ENCODE measurements at regions not wholly inside any gene's neighbourhood (a gene's known extent, or its start where the extent isn't known, plus 50 kb on each side); places are given as distances from the start of the nearest gene placed in this dataset.

GRCh38 chr1:221309723-221310122 is 430.5 kb downstream of the HLX start:
- no peak for DNase-seq

- no peak for DNase-seq
Measured at GRCh38 chr1:221310180-221310579, 430.9 kb downstream of the HLX start.

GRCh38 chr1:221315330-221315729 is 426.6 kb downstream of the DUSP10 start:
- DNase-seq = no peak

GRCh38 chr1:221316491-221317056 is 425.3 kb downstream of the DUSP10 start:
- no peak for DNase-seq

GRCh38 chr1:221317537-221317936 is 424.4 kb downstream of the DUSP10 start:
- no peak for DNase-seq

GRCh38 chr1:221327954-221328353 is 413.9 kb downstream of the DUSP10 start:
- DNase-seq = no peak

GRCh38 chr1:221328371-221328770 is 413.5 kb downstream of the DUSP10 start:
- no peak for DNase-seq

- DNase-seq = no peak
Measured at GRCh38 chr1:221331273-221332183, 410.4 kb downstream of the DUSP10 start.

GRCh38 chr1:221334062-221334461 is 407.8 kb downstream of the DUSP10 start:
- DNase-seq = no peak

GRCh38 chr1:221335161-221336101 is 406.5 kb downstream of the DUSP10 start:
- peak; percentile 53 for DNase-seq

GRCh38 chr1:221336126-221336525 is 405.8 kb downstream of the DUSP10 start:
- no peak for DNase-seq

GRCh38 chr1:221337106-221337505 is 404.8 kb downstream of the DUSP10 start:
- no peak for DNase-seq

- DNase-seq = no peak
Measured at GRCh38 chr1:221343136-221343535, 398.8 kb downstream of the DUSP10 start.

- DNase-seq = no peak
Measured at GRCh38 chr1:221343607-221344006, 398.3 kb downstream of the DUSP10 start.

GRCh38 chr1:221344693-221345092 is 397.2 kb downstream of the DUSP10 start:
- no peak for DNase-seq

- DNase-seq = no peak
Measured at GRCh38 chr1:221347706-221348105, 394.2 kb downstream of the DUSP10 start.

GRCh38 chr1:221350091-221350490 is 391.8 kb downstream of the DUSP10 start:
- no peak for DNase-seq

- DNase-seq = no peak
Measured at GRCh38 chr1:221356693-221357092, 385.2 kb downstream of the DUSP10 start.

GRCh38 chr1:221363039-221363438 is 378.9 kb downstream of the DUSP10 start:
- DNase-seq = no peak

- no peak for DNase-seq
Measured at GRCh38 chr1:221366495-221367110, 375.3 kb downstream of the DUSP10 start.

- no peak for DNase-seq
Measured at GRCh38 chr1:221371705-221372104, 370.2 kb downstream of the DUSP10 start.

GRCh38 chr1:221373795-221374194 is 368.1 kb downstream of the DUSP10 start:
- no peak for DNase-seq

GRCh38 chr1:221376286-221376685 is 365.6 kb downstream of the DUSP10 start:
- DNase-seq = no peak

Data from left hindlimb (tissue), 1 donor.